GM21423 (cell line): ENCODE measurements at regions not wholly inside any gene's neighbourhood (a gene's known extent, or its start where the extent isn't known, plus 50 kb on each side); places are given as distances from the start of the nearest gene placed in this dataset.
"Not testable (repeated sequence)": the region's sequence is repeated elsewhere in the genome, so short reads cannot be mapped to it uniquely, and the experiment has no call there.

Experiments used
- ATAC-seq: cut with Tn5 transposase; IDR thresholded peaks from one replicate; pipeline ENCODE4 v1.9.1; 2021; ENCODE audit warnings: mild to moderate bottlenecking, moderate library complexity; ENCODE audit not compliant: unreplicated experiment

- no peak for ATAC-seq
Observed at GRCh38 chr13:73162912-73163911, 104.4 kb downstream of the KLF5 start.

- ATAC-seq, result not testable (repeated sequence)
Observed at GRCh38 chr13:73160371-73161031, 101.7 kb downstream of the KLF5 start.

GRCh38 chr13:73158851-73159250, 100.0 kb downstream of the KLF5 start:
- ATAC-seq, result no peak

- no peak for ATAC-seq
Observed at GRCh38 chr13:73157031-73157430, 98.2 kb downstream of the KLF5 start.

- ATAC-seq, result no peak
Observed at GRCh38 chr13:73146707-73147106, 87.9 kb downstream of the KLF5 start.

- ATAC-seq, result no peak
Observed at GRCh38 chr13:73142071-73142470, 83.3 kb downstream of the KLF5 start.

- no peak for ATAC-seq
Observed at GRCh38 chr13:73141292-73141771, 82.5 kb downstream of the KLF5 start.

GRCh38 chr13:73140801-73141200, 82.0 kb downstream of the KLF5 start:
- no peak for ATAC-seq

- no peak for ATAC-seq
Observed at GRCh38 chr13:73138638-73139491, 80.1 kb downstream of the KLF5 start.

GRCh38 chr13:73138276-73138637, 79.5 kb downstream of the KLF5 start:
- ATAC-seq, result no peak

- ATAC-seq, result no peak
Observed at GRCh38 chr13:73136776-73137175, 78.0 kb downstream of the KLF5 start.

GRCh38 chr13:73133531-73133930, 74.7 kb downstream of the KLF5 start:
- ATAC-seq, result no peak

- ATAC-seq, result no peak
Observed at GRCh38 chr13:73131247-73131646, 72.4 kb downstream of the KLF5 start.

- no peak for ATAC-seq
Observed at GRCh38 chr13:73129023-73129422, 70.2 kb downstream of the KLF5 start.
